GM12878 (cell line): ENCODE measurements at regions not wholly inside any gene's neighbourhood (a gene's known extent, or its start where the extent isn't known, plus 50 kb on each side); places are given as distances from the start of the nearest gene placed in this dataset.
"Not testable (repeated sequence)": the region's sequence is repeated elsewhere in the genome, so short reads cannot be mapped to it uniquely, and the experiment has no call there.

Experiments
- ATAC-seq: fragments of 200-7000 bp; cut with Tn5 transposase; 3 replicates; pipeline ENCODE4 v1.9.1; 2020; ENCODE audit warnings: mild to moderate bottlenecking, moderate library complexity
- BruUV-seq: library from RNA; stranded (reverse); fragments of 400-500 nt; replicated peaks from 2 replicates; lab custom pipeline; 2021; lab: Mats Ljungman, UMichigan
- CTCF ChIA-PET: fragments of 300-600 bp; sonication (Branson Sonifier 250); formaldehyde crosslinking; extraction: SDS; loops from one replicate; lab custom pipeline; 2021; ENCODE audit warnings: inconsistent platforms; lab: Yijun Ruan, JAX
- POLR2A ChIA-PET: fragments of 350-600 bp; formaldehyde crosslinking; extraction: SDS; loops from one replicate; lab custom pipeline; 2021; ENCODE audit warnings: inconsistent platforms; lab: Charles Lee
- RAD21 ChIA-PET: fragments of 300-600 bp; sonication (Branson Sonifier 250); formaldehyde crosslinking; loops from one replicate; lab custom pipeline; 2023; ENCODE audit warnings: antibody characterized with exemption; ENCODE audit not compliant: unreplicated experiment; lab: Charles Lee
- SMC1A ChIA-PET: fragments of 300-600 bp; sonication (Branson Sonifier 250); formaldehyde crosslinking; loops from one replicate; lab custom pipeline; 2023; ENCODE audit not compliant: unreplicated experiment, uncharacterized antibody; lab: Charles Lee
- DNase-seq: peaks from one replicate; pipeline ENCODE4 v3.0.0-alpha.2; 2011; ENCODE audit warnings: low read depth, low spot score
- FAIRE-seq: peaks from 3 replicates; lab custom pipeline; 2011; peaks lifted over from hg19 to GRCh38; lab: Jason Lieb, UNC
- H2AFZ ChIP-seq: 2 replicates; pipeline ENCODE4 v1.6.0; 2011; ENCODE audit warnings: low read depth, low read length, control low read depth; ENCODE audit not compliant: control insufficient read depth
- H3K27ac ChIP-seq: 2 replicates; pipeline ENCODE4 v1.5.1; 2011; ENCODE audit warnings: control low read depth; ENCODE audit not compliant: control insufficient read depth, insufficient read depth
- H3K27me3 ChIP-seq, 2 experiments: replicated peaks in 1 of 2; 2 replicates each; pipeline versions ENCODE4 v1.6.0 to v1.6.1; 2011; ENCODE audit warnings: low read length in 1 of 2; ENCODE audit not compliant: control insufficient read depth in 2 of 2, insufficient read depth in 2 of 2
- H3K36me3 ChIP-seq, 2 experiments: 2 replicates each; pipeline ENCODE4 v1.5.1; 2011; ENCODE audit warnings: low read length in 1 of 2; ENCODE audit not compliant: control insufficient read depth in 2 of 2, insufficient read depth in 2 of 2
- H3K4me1 ChIP-seq: 2 replicates; pipeline ENCODE4 v1.6.1; 2011; ENCODE audit warnings: mild to moderate bottlenecking, low read length, moderate library complexity, mixed read lengths; ENCODE audit not compliant: control insufficient read depth, insufficient read depth
- H3K4me2 ChIP-seq: 2 replicates; pipeline ENCODE4 v1.6.0; 2011; ENCODE audit warnings: control low read depth; ENCODE audit not compliant: control insufficient read depth, insufficient read depth
- H3K4me3 ChIP-seq: fragments of 200-600 bp; sonication (generic); 2 replicates; pipeline ENCODE4 v1.5.1; 2016
- H3K79me2 ChIP-seq: 2 replicates; pipeline ENCODE4 v1.6.0; 2011; ENCODE audit warnings: low read length; ENCODE audit not compliant: control insufficient read depth, insufficient read depth
- H3K9ac ChIP-seq: 2 replicates; pipeline ENCODE4 v1.8.0; 2011; ENCODE audit warnings: low read length, control low read depth, mixed read lengths; ENCODE audit not compliant: control insufficient read depth, insufficient read depth
- H3K9me3 ChIP-seq: replicated peaks from 3 replicates; pipeline ENCODE4 v1.5.1; 2011; ENCODE audit warnings: mild to moderate bottlenecking, low read length; ENCODE audit not compliant: control insufficient read depth, insufficient read depth
- H4K20me1 ChIP-seq: 2 replicates; pipeline ENCODE4 v1.6.0; 2011; ENCODE audit not compliant: control insufficient read depth, insufficient read depth
- BACH1 ChIP-seq: fragments of 450-650 bp; IDR thresholded peaks from 2 replicates; pipeline ENCODE4 v1.6.1; 2017; ENCODE audit warnings: mild to moderate bottlenecking, borderline replicate concordance
- GATAD2B ChIP-seq: fragments of 450-650 bp; conservative IDR thresholded peaks from 2 replicates; pipeline ENCODE4 v1.6.1; 2017; ENCODE audit warnings: low read depth, mild to moderate bottlenecking, moderate library complexity
- HCFC1 ChIP-seq: fragments of 150-350 bp; IDR thresholded peaks from 2 replicates; pipeline ENCODE4 v1.6.1; 2014; ENCODE audit warnings: low read length
- JUNB ChIP-seq: IDR thresholded peaks from 2 replicates; pipeline ENCODE4 v1.6.1; 2016; ENCODE audit warnings: antibody characterized with exemption, mild to moderate bottlenecking
- JUND ChIP-seq: IDR thresholded peaks from 2 replicates; pipeline ENCODE4 v1.6.1; 2012; ENCODE audit warnings: low read depth, mild to moderate bottlenecking, low read length, improper control_type of control experiment, moderate library complexity
- NFIC ChIP-seq: IDR thresholded peaks from 2 replicates; pipeline ENCODE4 v1.6.1; 2012; ENCODE audit warnings: low read depth, mild to moderate bottlenecking, inconsistent platforms, low read length, moderate library complexity
- NFYB ChIP-seq: IDR thresholded peaks from 2 replicates; pipeline ENCODE4 v1.6.1; 2011; ENCODE audit warnings: low read depth, mild to moderate bottlenecking, low read length, improper control_type of control experiment, moderate library complexity; ENCODE audit not compliant: insufficient read depth
- SKIL ChIP-seq: fragments of 450-650 bp; IDR thresholded peaks from 2 replicates; pipeline ENCODE4 v1.6.1; 2017; ENCODE audit warnings: mild to moderate bottlenecking, low read depth, inconsistent platforms; ENCODE audit not compliant: poor library complexity, severe bottlenecking
- TCF7 ChIP-seq: IDR thresholded peaks from 2 replicates; pipeline ENCODE4 v1.6.1; 2014; ENCODE audit warnings: antibody characterized with exemption, borderline replicate concordance
- ZBTB40 ChIP-seq: fragments of 450-650 bp; IDR thresholded peaks from 2 replicates; pipeline ENCODE4 v1.6.1; 2016; ENCODE audit warnings: mild to moderate bottlenecking, moderate library complexity, borderline replicate concordance
- ZNF207 ChIP-seq: fragments of 450-650 bp; IDR thresholded peaks from 2 replicates; pipeline ENCODE4 v1.6.1; 2014; ENCODE audit warnings: antibody characterized with exemption, mild to moderate bottlenecking, borderline replicate concordance
- WGBS: methylation state at CpG from one replicate; pipeline ENCODE4 v1.1.6; 2016; ENCODE audit warnings: low lambda C conversion rate; ENCODE audit not compliant: insufficient replicate concordance, insufficient coverage; ENCODE audit errors: missing lambda C conversion rate; 5-methylcytosine and 5-hydroxymethylcytosine counted together
- in situ Hi-C: fragments of 300-500 bp; cut with MboI; formaldehyde crosslinking; loops from 9 replicates; pipeline ENCODE4 v1.14.3; 2018; ENCODE audit warnings: mixed read lengths
- intact Hi-C: fragments of 100-400 bp; cut with micrococcal nuclease; formaldehyde crosslinking; loops from one replicate; pipeline ENCODE4 v1.14.2; 2022; ENCODE audit not compliant: unreplicated experiment

- ChIA-PET POLR2A (no interaction called here), CTCF (no interaction called here), RAD21 (no interaction called here), SMC1A (no interaction called here)
- intact Hi-C loops = no loop called here
- 29% methylated on average over 8 of the region's 8 CpGs for WGBS
- H3K4me2 ChIP-seq = no peak overlapping the region
- no peaks in the 10 kb centered on the region for H4K20me1 ChIP-seq
- BruUV-seq = no TSS peak
- H3K36me3 ChIP-seq = no peaks in the 10 kb centered on the region
- H3K9me3 ChIP-seq = no peaks in the 10 kb centered on the region
- no peak for FAIRE-seq
- no peaks in the 10 kb centered on the region for H3K79me2 ChIP-seq
- in situ Hi-C loops = no loop called here
- H3K4me1 ChIP-seq = no peaks in the 10 kb centered on the region
- no peak overlapping the region for H3K27ac ChIP-seq
- no peaks in the 10 kb centered on the region for H3K27me3 ChIP-seq
- TF ChIP-seq NFYB = no peak
- no peak for TF ChIP-seq BACH1
- TF ChIP-seq ZBTB40 = no peak
- no peak for TF ChIP-seq JUNB
- TF ChIP-seq TCF7 = no peak
- no peak for TF ChIP-seq GATAD2B
- no peak for TF ChIP-seq ZNF207
- no peak for TF ChIP-seq NFIC
- no peak for TF ChIP-seq JUND
- no peak for TF ChIP-seq SKIL
- TF ChIP-seq HCFC1 = no peak
- TF ChIP-seq, all 136 proteins: peak for 0
- DNase-seq = no peak
- Histone ChIP-seq H3K9ac (no peak overlapping the region), H3K4me3 (no peak overlapping the region), H2AFZ (no peak overlapping the region)
- no peak for ATAC-seq
Measured at GRCh38 chr2:175707322-175707721, 294.7 kb downstream of the LNPK start.

- H2AFZ ChIP-seq, POLR2A ChIA-PET, in situ Hi-C loops: not testable (repeated sequence)
Measured at GRCh38 chr2:175704568-175704967, 297.5 kb downstream of the LNPK start.

More at GRCh38 chr2:175704568-175704967, 297.5 kb downstream of the LNPK start:
- H3K36me3 ChIP-seq, H4K20me1 ChIP-seq, H3K4me1 ChIP-seq, H3K9ac ChIP-seq, ATAC-seq, RAD21 ChIA-PET, SMC1A ChIA-PET, H3K9me3 ChIP-seq, H3K27me3 ChIP-seq, CTCF ChIA-PET, BruUV-seq, H3K4me2 ChIP-seq, FAIRE-seq, DNase-seq, H3K79me2 ChIP-seq, intact Hi-C loops, H3K4me3 ChIP-seq, H3K27ac ChIP-seq: not testable (repeated sequence)
- WGBS = 89% methylated on average over 21 of the region's 22 CpGs
